HepG2 (cell line): ENCODE measurements at regions not wholly inside any gene's neighbourhood (a gene's known extent, or its start where the extent isn't known, plus 50 kb on each side); places are given as distances from the start of the nearest gene placed in this dataset.
A peak's percentile ranks its signal among the peaks of the same experiment; 100 is the strongest.

Experiments
- ATAC-seq: fragments of 200-7000 bp; cut with Tn5 transposase; 3 replicates; pipeline ENCODE4 v1.9.1; 2020; ENCODE audit warnings: mild to moderate bottlenecking, moderate library complexity
- BruUV-seq: library from RNA; stranded (reverse); fragments of 400-500 nt; replicated peaks from 2 replicates; lab custom pipeline; 2021; lab: Mats Ljungman, UMichigan
- CTCF ChIA-PET: fragments of 300-600 bp; formaldehyde crosslinking; extraction: SDS; loops from one replicate; lab custom pipeline; 2021; ENCODE audit warnings: low total read pairs, inconsistent platforms, low intra/inter-chr PET ratio; lab: Yijun Ruan, JAX
- POLR2A ChIA-PET: fragments of 350-600 bp; sonication (Branson Sonifier 250); formaldehyde crosslinking; loops from one replicate; lab custom pipeline; 2020; ENCODE audit warnings: antibody characterized with exemption, inconsistent platforms; lab: Yijun Ruan, JAX
- DNase-seq: peaks from one replicate; pipeline ENCODE4 v3.0.0-alpha.2; 2015; ENCODE audit warnings: low spot score
- FAIRE-seq: peaks from 3 replicates; lab custom pipeline; 2011; peaks lifted over from hg19 to GRCh38; lab: Jason Lieb, UNC
- H2AFZ ChIP-seq: one replicate; pipeline ENCODE4 v1.6.1; 2011; ENCODE audit warnings: low read length, inconsistent platforms
- H3K27ac ChIP-seq: fragments of 300-600 bp; 3 replicates; pipeline ENCODE4 v1.8.0; 2011; ENCODE audit warnings: mixed run types, mild to moderate bottlenecking, mixed read lengths, low read length, inconsistent platforms; ENCODE audit not compliant: insufficient read depth; ENCODE audit errors: extremely low read length
- H3K27me3 ChIP-seq, 2 experiments: fragments of 200-600 bp in 1 of 2; 2 replicates in 1 of 2; 3 replicates in 1 of 2; pipeline versions ENCODE4 v1.6.0 to v1.8.0; 2011; ENCODE audit warnings: low read length in 2 of 2, mild to moderate bottlenecking in 2 of 2, moderate library complexity in 2 of 2, inconsistent platforms in 1 of 2; ENCODE audit not compliant: insufficient read depth in 2 of 2, control insufficient read depth in 1 of 2
- H3K36me3 ChIP-seq, 2 experiments: fragments of 200-600 bp in 1 of 2; replicated peaks in 1 of 2; 2 replicates in 1 of 2; 3 replicates in 1 of 2; pipeline versions ENCODE4 v1.5.1 to v1.8.0; 2011; ENCODE audit warnings: low read length in 2 of 2, inconsistent platforms in 1 of 2; ENCODE audit not compliant: insufficient read depth in 2 of 2, control insufficient read depth in 1 of 2
- H3K4me1 ChIP-seq: 2 replicates; pipeline ENCODE4 v1.5.1; 2012; ENCODE audit warnings: low read length, inconsistent platforms; ENCODE audit not compliant: insufficient read depth
- H3K4me2 ChIP-seq: 2 replicates; pipeline ENCODE4 v1.6.0; 2011; ENCODE audit warnings: low read depth, low read length, inconsistent platforms
- H3K4me3 ChIP-seq, 3 experiments: fragments of 200-600 bp in 1 of 3; sonication (generic), shearing (Covaris generic) in 1 of 3; replicated peaks in 1 of 3; 2 replicates each; pipeline ENCODE4 v1.5.1; 2011 to 2016; ENCODE audit warnings: low read length in 3 of 3, inconsistent platforms in 2 of 3, low read depth in 2 of 3, mild to moderate bottlenecking in 2 of 3, control low read depth in 1 of 3, mixed read lengths in 1 of 3; ENCODE audit not compliant: insufficient read depth in 1 of 3
- H3K79me2 ChIP-seq: one replicate; pipeline ENCODE4 v1.6.1; 2011; ENCODE audit warnings: low read length, inconsistent platforms; ENCODE audit not compliant: insufficient read depth
- H3K9ac ChIP-seq: 2 replicates; pipeline ENCODE4 v1.6.0; 2011; ENCODE audit warnings: mild to moderate bottlenecking, low read depth, low read length, inconsistent platforms; ENCODE audit not compliant: insufficient read depth
- H3K9me3 ChIP-seq: 2 replicates; pipeline ENCODE4 v1.5.1; 2012; ENCODE audit warnings: mild to moderate bottlenecking, low read length
- H4K20me1 ChIP-seq: 2 replicates; pipeline ENCODE4 v1.6.0; 2011; ENCODE audit warnings: inconsistent platforms, mild to moderate bottlenecking, low read length, moderate library complexity; ENCODE audit not compliant: insufficient read depth
- CSRNP1 ChIP-seq: sonication (generic); formaldehyde crosslinking; IDR thresholded peaks from 2 replicates; pipeline ENCODE4 v1.8.1; 2023; ENCODE audit warnings: mild to moderate bottlenecking, missing genetic modification reagents
- MAFF ChIP-seq: IDR thresholded peaks from 2 replicates; pipeline ENCODE4 v1.6.1; 2011; ENCODE audit warnings: low read depth, low read length, improper control_type of control experiment
- MAFK ChIP-seq, 2 experiments: IDR thresholded peaks in 1 of 2; conservative IDR thresholded peaks in 1 of 2; 2 replicates each; pipeline ENCODE4 v1.6.1; 2011; ENCODE audit warnings: improper control_type of control experiment in 2 of 2, low read length in 2 of 2
- NCOA2 ChIP-seq: sonication (generic); formaldehyde crosslinking; IDR thresholded peaks from 2 replicates; pipeline ENCODE4 v1.8.0; 2022; ENCODE audit warnings: inconsistent platforms
- ONECUT2 ChIP-seq: sonication (generic); formaldehyde crosslinking; IDR thresholded peaks from 2 replicates; pipeline ENCODE4 v1.4.0; 2020; ENCODE audit warnings: missing genetic modification reagents
- PAXIP1 ChIP-seq: sonication (generic); formaldehyde crosslinking; conservative IDR thresholded peaks from 2 replicates; pipeline ENCODE4 v1.4.0; 2020; ENCODE audit warnings: mild to moderate bottlenecking, missing genetic modification reagents, moderate library complexity
- SOX13 ChIP-seq, 3 experiments: fragments of 450-650 bp in 1 of 3; sonication (generic) in 1 of 3; formaldehyde crosslinking in 1 of 3; IDR thresholded peaks in 2 of 3; conservative IDR thresholded peaks in 1 of 3; 2 replicates each; pipeline versions ENCODE4 v1.5.0 to v1.6.1; 2016 to 2020; ENCODE audit warnings: antibody characterized with exemption in 1 of 3, mild to moderate bottlenecking in 1 of 3, missing compliant biosample characterization in 1 of 3, missing genetic modification reagents in 1 of 3, moderate library complexity in 1 of 3
- SP140L ChIP-seq: sonication (generic); formaldehyde crosslinking; IDR thresholded peaks from 2 replicates; pipeline ENCODE4 v1.4.0; 2020; ENCODE audit warnings: missing genetic modification reagents, borderline replicate concordance
- ZFYVE20 ChIP-seq: sonication (generic); formaldehyde crosslinking; IDR thresholded peaks from 2 replicates; pipeline ENCODE4 v1.8.0; 2023; ENCODE audit warnings: low read depth, mild to moderate bottlenecking, moderate library complexity, missing genetic modification reagents, borderline replicate concordance
- ZNF18 ChIP-seq: sonication (generic); formaldehyde crosslinking; IDR thresholded peaks from 2 replicates; pipeline ENCODE4 v1.8.0; 2022; ENCODE audit warnings: mild to moderate bottlenecking, missing genetic modification reagents; ENCODE audit not compliant: insufficient replicate concordance
- ZNF234 ChIP-seq: sonication (generic); formaldehyde crosslinking; conservative IDR thresholded peaks from 2 replicates; pipeline ENCODE4 v1.5.1; 2020; ENCODE audit warnings: mild to moderate bottlenecking, missing genetic modification reagents
- ZNF431 ChIP-seq: sonication (generic); formaldehyde crosslinking; IDR thresholded peaks from 2 replicates; pipeline ENCODE4 v1.9.0; 2022; ENCODE audit warnings: missing genetic modification reagents, low read depth, mild to moderate bottlenecking, borderline replicate concordance
- WGBS: methylation state at CpG from one replicate; pipeline ENCODE4 v1.1.6; 2017; ENCODE audit warnings: low lambda C conversion rate; 5-methylcytosine and 5-hydroxymethylcytosine counted together
- in situ Hi-C: cut with HindIII; loops from 2 replicates; pipeline ENCODE4 v1.10.0; 2017; ENCODE audit warnings: low pct_unique_long_range_greater_than_20kb; ENCODE audit not compliant: extremely low pct_ligation_motif_present
- intact Hi-C: fragments of 100-400 bp; cut with micrococcal nuclease; formaldehyde crosslinking; loops from one replicate; pipeline ENCODE4 v1.10.0; 2022; ENCODE audit not compliant: unreplicated experiment

GRCh38 chr3:148030975-148031374 is 621.8 kb downstream of the ZIC1 start (continued):
- TF ChIP-seq ZNF234 (CRISPR knock-in tag) (no peak), ZFYVE20 (CRISPR knock-in tag) (no peak), PAXIP1 (CRISPR knock-in tag) (no peak), ZNF431 (CRISPR knock-in tag) (no peak)
- TF ChIP-seq, all 625 proteins: peak for 0

GRCh38 chr3:148034353-148034752 is 625.2 kb downstream of the ZIC1 start:
- intact Hi-C loops, result no loop called here
- Histone ChIP-seq H3K4me2 (no peak overlapping the region), H3K4me1 (no peaks in the 10 kb centered on the region), H3K36me3 (no peaks in the 10 kb centered on the region), H3K9ac (no peak overlapping the region), H3K27me3 (no peaks in the 10 kb centered on the region), H2AFZ (no peak overlapping the region), H3K27ac (no peak overlapping the region), H3K9me3 (no peaks in the 10 kb centered on the region), H4K20me1 (no peaks in the 10 kb centered on the region), H3K4me3 (no peak overlapping the region), H3K79me2 (no peaks in the 10 kb centered on the region)
- WGBS, result 0% methylated on average over 3 of the region's 3 CpGs
- in situ Hi-C loops, result no loop called here
- ChIA-PET CTCF (no interaction called here), POLR2A (no interaction called here)
- TF ChIP-seq CSRNP1 (CRISPR knock-in tag), result no peak
- TF ChIP-seq NCOA2 (CRISPR knock-in tag), result no peak
- no peak for TF ChIP-seq ZNF18 (CRISPR knock-in tag)
- TF ChIP-seq SOX13 (IDR thresholded peaks at IDR 0.05), result no peak
- TF ChIP-seq SOX13 (CRISPR knock-in tag; conservative IDR thresholded peaks at IDR 0.05 in 1 of 2, IDR thresholded peaks at IDR 0.05 in 1 of 2), result no peak
- TF ChIP-seq SP140L, result no peak
- TF ChIP-seq MAFK (conservative IDR thresholded peaks at IDR 0.05 in 1 of 2, IDR thresholded peaks at IDR 0.05 in 1 of 2; ENCODE audit: low read length in 2 of 2), result peak; percentile 89 to 93
- TF ChIP-seq ONECUT2, result no peak
- peak; percentile 92 for TF ChIP-seq MAFF
- FAIRE-seq (no peak), ATAC-seq (no peak), DNase-seq (no peak)
- no TSS peak for BruUV-seq
